ENCODE measurements at regions not wholly inside any gene's neighbourhood (a gene's known extent, or its start where the extent isn't known, plus 50 kb on each side); places are given as distances from the start of the nearest gene placed in this dataset.

GRCh38 chrX:16304751-16305150 lies 137.5 kb downstream of the MAGEB17 start:
- Histone ChIP-seq H3K27me3 (no peaks in the 10 kb centered on the region), H3K9me3 (no peaks in the 10 kb centered on the region), H3K4me1 (no peaks in the 10 kb centered on the region), H3K36me3 (no peaks in the 10 kb centered on the region), H3K27ac (replicated peaks in 1 of 4) (no peak overlapping the region), H3K4me3 (no peak overlapping the region)
- DNase-seq (ENCODE audit: extremely low spot score) = no peak
- intact Hi-C loops (cut with DNase I) = no loop called here
- TF ChIP-seq POLR2AphosphoS5 (IDR thresholded peaks at IDR 0.05) (no peak), EP300 (IDR thresholded peaks at IDR 0.05) (no peak), CTCF (IDR thresholded peaks at IDR 0.05) (no peak), POLR2A (IDR thresholded peaks at IDR 0.05; ENCODE audit: low read depth) (no peak)
- 86% methylated on average over 5 of the region's 5 CpGs for WGBS

- TF ChIP-seq POLR2A (IDR thresholded peaks at IDR 0.05; ENCODE audit: low read depth) = no peak
- no peak for TF ChIP-seq CTCF (IDR thresholded peaks at IDR 0.05)
- TF ChIP-seq EP300 (IDR thresholded peaks at IDR 0.05) = no peak
- no peak for TF ChIP-seq POLR2AphosphoS5 (IDR thresholded peaks at IDR 0.05)
- intact Hi-C loops (cut with DNase I) = no loop called here
- no peaks in the 10 kb centered on the region for H3K36me3 ChIP-seq
- no peaks in the 10 kb centered on the region for H3K9me3 ChIP-seq
- H3K27me3 ChIP-seq = no peaks in the 10 kb centered on the region
- H3K4me3 ChIP-seq = no peak overlapping the region
- no peaks in the 10 kb centered on the region for H3K4me1 ChIP-seq
- no peak for DNase-seq (ENCODE audit: extremely low spot score)
- whole genome bisulfite sequencing = 90% methylated on average over 2 of the region's 2 CpGs
- no peak overlapping the region for H3K27ac ChIP-seq (replicated peaks in 1 of 4)
Measured at GRCh38 chrX:16305187-16305586, 137.9 kb downstream of the MAGEB17 start.

- H3K4me1 ChIP-seq = no peaks in the 10 kb centered on the region
- intact Hi-C loops (cut with DNase I) = no loop called here
- no peaks in the 10 kb centered on the region for H3K36me3 ChIP-seq
- H3K9me3 ChIP-seq = no peaks in the 10 kb centered on the region
- H3K27me3 ChIP-seq = no peaks in the 10 kb centered on the region
- DNase-seq (ENCODE audit: extremely low spot score) = no peak
- WGBS = 67% methylated on average over 2 of the region's 2 CpGs
- no peak overlapping the region for H3K27ac ChIP-seq (replicated peaks in 1 of 4)
- TF ChIP-seq POLR2A (IDR thresholded peaks at IDR 0.05; ENCODE audit: low read depth) (no peak), CTCF (IDR thresholded peaks at IDR 0.05) (no peak), EP300 (IDR thresholded peaks at IDR 0.05) (no peak), POLR2AphosphoS5 (IDR thresholded peaks at IDR 0.05) (no peak)
- H3K4me3 ChIP-seq = no peak overlapping the region
Measured at GRCh38 chrX:16307950-16308349, 140.7 kb downstream of the MAGEB17 start.

- intact Hi-C loops (cut with DNase I) = no loop called here
- Histone ChIP-seq H3K36me3 (no peaks in the 10 kb centered on the region), H3K27me3 (no peaks in the 10 kb centered on the region), H3K9me3 (no peaks in the 10 kb centered on the region), H3K27ac (replicated peaks in 1 of 4) (no peak overlapping the region), H3K4me1 (no peaks in the 10 kb centered on the region), H3K4me3 (no peak overlapping the region)
- 88% methylated on average over 4 of the region's 4 CpGs for WGBS
- no peak for DNase-seq (ENCODE audit: extremely low spot score)
- TF ChIP-seq EP300 (IDR thresholded peaks at IDR 0.05) (no peak), POLR2A (IDR thresholded peaks at IDR 0.05; ENCODE audit: low read depth) (no peak), POLR2AphosphoS5 (IDR thresholded peaks at IDR 0.05) (no peak), CTCF (IDR thresholded peaks at IDR 0.05) (no peak)
Measured at GRCh38 chrX:16308773-16309172, 141.5 kb downstream of the MAGEB17 start.

- intact Hi-C loops (cut with DNase I) = no loop called here
- Histone ChIP-seq H3K4me3 (no peak overlapping the region), H3K27ac (replicated peaks in 1 of 4) (no peak overlapping the region), H3K4me1 (no peaks in the 10 kb centered on the region), H3K9me3 (no peaks in the 10 kb centered on the region), H3K27me3 (no peaks in the 10 kb centered on the region), H3K36me3 (no peaks in the 10 kb centered on the region)
- 65% methylated on average over 1 of the region's 1 CpG for WGBS
- TF ChIP-seq POLR2AphosphoS5 (IDR thresholded peaks at IDR 0.05) = no peak
- no peak for TF ChIP-seq EP300 (IDR thresholded peaks at IDR 0.05)
- no peak for TF ChIP-seq CTCF (IDR thresholded peaks at IDR 0.05)
- TF ChIP-seq POLR2A (IDR thresholded peaks at IDR 0.05; ENCODE audit: low read depth) = no peak
- no peak for DNase-seq (ENCODE audit: extremely low spot score)
Measured at GRCh38 chrX:16310326-16310725, 143.0 kb downstream of the MAGEB17 start.
